ENCODE measurements at regions not wholly inside any gene's neighbourhood (a gene's known extent, or its start where the extent isn't known, plus 50 kb on each side); places are given as distances from the start of the nearest gene placed in this dataset.

DNA sequence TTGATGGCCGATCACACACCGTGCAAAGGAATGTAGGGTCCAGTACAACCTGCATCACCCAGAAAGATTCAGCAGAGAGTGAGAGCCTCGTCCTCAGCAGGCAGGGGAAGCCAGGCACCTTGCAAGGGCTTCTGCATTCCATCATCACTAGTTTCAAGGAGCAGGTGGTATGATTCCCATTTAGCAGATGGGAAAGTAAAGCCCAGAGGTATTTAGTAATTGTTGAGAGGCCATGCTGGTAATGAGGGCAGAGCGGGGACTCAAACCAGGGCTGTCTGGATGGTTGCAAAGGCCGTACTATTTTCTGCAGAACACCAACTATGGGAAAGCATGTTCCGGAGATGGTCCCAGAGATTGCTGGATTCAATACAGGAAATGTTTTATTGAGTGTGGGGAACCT, 65.8 kb upstream of the MRTFB start:
- Histone ChIP-seq H3K9me3 (no peaks in the 10 kb centered on the region), H3K27me3 (no peaks in the 10 kb centered on the region), H3K4me1 (ENCODE audit: insufficient read depth) (peaks cover 1% of the 10 kb centered on the region), H3K36me3 (no peaks in the 10 kb centered on the region), H3K4me3 (no peak overlapping the region), H3K27ac (no peak overlapping the region)
- DNase-seq = no peak
- intact Hi-C loops (cut with DNase I) = no loop called here
- TF ChIP-seq EP300 (IDR thresholded peaks at IDR 0.05) = no peak
- TF ChIP-seq POLR2A (IDR thresholded peaks at IDR 0.05) = no peak
- TF ChIP-seq, protein P1, sequence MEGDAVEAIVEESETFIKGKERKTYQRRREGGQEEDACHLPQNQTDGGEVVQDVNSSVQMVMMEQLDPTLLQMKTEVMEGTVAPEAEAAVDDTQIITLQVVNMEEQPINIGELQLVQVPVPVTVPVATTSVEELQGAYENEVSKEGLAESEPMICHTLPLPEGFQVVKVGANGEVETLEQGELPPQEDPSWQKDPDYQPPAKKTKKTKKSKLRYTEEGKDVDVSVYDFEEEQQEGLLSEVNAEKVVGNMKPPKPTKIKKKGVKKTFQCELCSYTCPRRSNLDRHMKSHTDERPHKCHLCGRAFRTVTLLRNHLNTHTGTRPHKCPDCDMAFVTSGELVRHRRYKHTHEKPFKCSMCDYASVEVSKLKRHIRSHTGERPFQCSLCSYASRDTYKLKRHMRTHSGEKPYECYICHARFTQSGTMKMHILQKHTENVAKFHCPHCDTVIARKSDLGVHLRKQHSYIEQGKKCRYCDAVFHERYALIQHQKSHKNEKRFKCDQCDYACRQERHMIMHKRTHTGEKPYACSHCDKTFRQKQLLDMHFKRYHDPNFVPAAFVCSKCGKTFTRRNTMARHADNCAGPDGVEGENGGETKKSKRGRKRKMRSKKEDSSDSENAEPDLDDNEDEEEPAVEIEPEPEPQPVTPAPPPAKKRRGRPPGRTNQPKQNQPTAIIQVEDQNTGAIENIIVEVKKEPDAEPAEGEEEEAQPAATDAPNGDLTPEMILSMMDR (IDR thresholded peaks at IDR 0.05) = no peak
- 82 to 91% (median 89%) methylated on average over 6 of the region's 6 CpGs for WGBS, 3 donors

DNA sequence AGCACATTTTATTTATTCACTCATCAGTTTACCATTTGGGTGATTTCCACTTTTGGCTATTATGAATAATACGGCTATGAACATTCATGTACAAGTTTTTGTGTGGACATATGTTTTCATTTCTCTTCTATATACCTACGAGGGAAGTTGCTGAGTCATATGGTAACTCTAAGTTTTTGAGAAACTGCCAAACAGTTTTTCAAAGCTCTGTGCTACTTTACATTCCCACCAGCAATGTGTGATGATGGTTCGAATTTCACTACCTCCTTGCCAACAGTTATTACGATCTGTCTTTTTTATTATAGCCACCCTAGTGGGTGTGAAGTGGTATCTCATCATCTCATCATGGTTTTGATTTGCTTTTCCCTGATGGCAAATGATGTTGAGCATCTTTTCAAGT, 63.7 kb upstream of the MRTFB start:
- no peak for TF ChIP-seq EP300 (IDR thresholded peaks at IDR 0.05)
- no peak for TF ChIP-seq POLR2A (IDR thresholded peaks at IDR 0.05)
- TF ChIP-seq, protein P1 (IDR thresholded peaks at IDR 0.05) = no peak
- intact Hi-C loops (cut with DNase I) = no loop called here
- Histone ChIP-seq H3K4me1 (ENCODE audit: insufficient read depth) (peaks cover 6% of the 10 kb centered on the region), H3K9me3 (no peaks in the 10 kb centered on the region), H3K27ac (no peak overlapping the region), H3K4me3 (no peak overlapping the region), H3K27me3 (no peaks in the 10 kb centered on the region), H3K36me3 (no peaks in the 10 kb centered on the region)
- 48 to 61% (median 56%) methylated on average over 4 of the region's 4 CpGs for WGBS, 3 donors
- DNase-seq = no peak

- H3K27ac ChIP-seq = no peak overlapping the region
- TF ChIP-seq EP300 (IDR thresholded peaks at IDR 0.05) = no peak
- TF ChIP-seq, protein P1 (IDR thresholded peaks at IDR 0.05) = no peak
- no peak for TF ChIP-seq POLR2A (IDR thresholded peaks at IDR 0.05)
- WGBS, 3 donors = 85 to 100% (median 96%) methylated on average over 2 of the region's 2 CpGs
- H3K4me1 ChIP-seq (ENCODE audit: insufficient read depth) = peaks cover 17% of the 10 kb centered on the region
- intact Hi-C loops (cut with DNase I) = no loop called here
- H3K36me3 ChIP-seq = no peaks in the 10 kb centered on the region
- no peak overlapping the region for H3K4me3 ChIP-seq
- DNase-seq = no peak
- no peaks in the 10 kb centered on the region for H3K27me3 ChIP-seq
- H3K9me3 ChIP-seq = no peaks in the 10 kb centered on the region
These were observed 60.1 kb upstream of the MRTFB start for GRCh38 chr16:14011001-14011400.

- DNase-seq = peak in 1 of 5 donors; percentile 26
- Histone ChIP-seq H3K9me3 (no peaks in the 10 kb centered on the region), H3K27me3 (no peaks in the 10 kb centered on the region), H3K27ac (no peak overlapping the region), H3K36me3 (no peaks in the 10 kb centered on the region), H3K4me3 (no peak overlapping the region), H3K4me1 (ENCODE audit: insufficient read depth) (peaks cover 19% of the 10 kb centered on the region)
- TF ChIP-seq POLR2A (IDR thresholded peaks at IDR 0.05) (no peak), EP300 (IDR thresholded peaks at IDR 0.05) (no peak)
- TF ChIP-seq, protein P1 (IDR thresholded peaks at IDR 0.05) = no peak
- WGBS, 3 donors = 20 to 28% (median 23%) methylated on average over 6 of the region's 6 CpGs
- intact Hi-C loops (cut with DNase I) = no loop called here
These were observed 59.3 kb upstream of the MRTFB start for GRCh38 chr16:14011846-14012245.
